ENCODE measurements at regions not wholly inside any gene's neighbourhood (a gene's known extent, or its start where the extent isn't known, plus 50 kb on each side); places are given as distances from the start of the nearest gene placed in this dataset.

GRCh38 chr5:130890610-130891009 is 274.4 kb downstream of the HINT1 start:
- H3K4me2 ChIP-seq (replicated peaks; ENCODE audit: extremely low read depth, low read length, poor library complexity, severe bottlenecking): no peak overlapping the region
- no peaks in the 10 kb centered on the region for H4K20me1 ChIP-seq (ENCODE audit: insufficient read depth, low read length)
- no peak overlapping the region for H2AFZ ChIP-seq (ENCODE audit: insufficient read depth, low read depth, low read length, poor library complexity, severe bottlenecking)
- H3K36me3 ChIP-seq (replicated peaks in 1 of 2; ENCODE audit: control insufficient read depth in 1 of 2, insufficient read depth in 2 of 2, low read length in 2 of 2): no peaks in the 10 kb centered on the region
- Mint-ChIP-seq H3K27ac (no peak overlapping the region), H3K27me3 (ENCODE audit: low read depth in 3 of 3) (peaks cover 0 to 6% (median 4%) of the 10 kb centered on the region in 3 donors), H3K4me3 (no peak overlapping the region), H3K36me3 (no peaks in the 10 kb centered on the region), H3K4me1 (peaks cover 9% of the 10 kb centered on the region), H3K9me3 (peaks cover 0 to 8% (median 2%) of the 10 kb centered on the region in 7 donors)
- H3K27ac ChIP-seq (ENCODE audit: low read depth in 1 of 2, low read length in 2 of 2): no peak overlapping the region
- no CpG with 5 or more reads among the region's 2 CpGs for WGBS (ENCODE audit: insufficient coverage)
- TF ChIP-seq CTCF (IDR thresholded peaks at IDR 0.05): no peak
- H3K9ac ChIP-seq (ENCODE audit: insufficient read depth, low read length, poor library complexity, severe bottlenecking): no peak overlapping the region
- no peaks in the 10 kb centered on the region for H3K79me2 ChIP-seq (ENCODE audit: insufficient read depth, low read length)
- H3K4me3 ChIP-seq (replicated peaks in 1 of 3; ENCODE audit: low read depth in 2 of 3, low read length in 3 of 3): no peak overlapping the region
- no peaks in the 10 kb centered on the region for H3K27me3 ChIP-seq (ENCODE audit: control insufficient read depth in 2 of 2, insufficient read depth in 2 of 2, low read length in 2 of 2)
- no peaks in the 10 kb centered on the region for H3K9me3 ChIP-seq (replicated peaks in 1 of 2; ENCODE audit: control insufficient read depth in 1 of 2, insufficient read depth in 1 of 2, low read length in 2 of 2)
- H3K4me1 ChIP-seq (ENCODE audit: control insufficient read depth in 1 of 2, insufficient read depth in 2 of 2, low read length in 2 of 2): peaks cover 7 to 9% of the 10 kb centered on the region in 2 donors
- intact Hi-C loops (cut with micrococcal nuclease): no loop called here
- no peak for DNase-seq

DNA sequence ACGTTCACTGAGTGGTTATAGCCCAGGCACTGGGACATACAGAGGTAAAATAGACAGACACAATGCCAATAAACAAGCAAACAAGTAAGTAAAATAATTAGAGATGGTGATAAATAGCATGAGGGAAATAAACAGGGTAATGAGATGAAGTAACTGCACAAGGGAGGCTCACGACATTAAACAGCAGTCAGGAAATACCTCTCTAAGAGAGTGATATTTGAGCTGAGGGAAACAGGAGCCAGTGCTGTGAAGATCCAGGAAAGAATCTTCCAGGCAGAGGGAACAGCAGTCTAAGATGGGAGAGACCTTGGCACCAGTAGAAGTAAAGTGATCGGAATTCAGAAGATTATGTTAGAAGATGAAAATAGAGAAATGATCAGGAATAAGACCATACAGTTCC is 279.4 kb downstream of the HINT1 start:
- Histone ChIP-seq H3K4me3 (replicated peaks in 1 of 3; ENCODE audit: low read depth in 2 of 3, low read length in 3 of 3) (no peak overlapping the region), H3K79me2 (ENCODE audit: insufficient read depth, low read length) (no peaks in the 10 kb centered on the region), H4K20me1 (ENCODE audit: insufficient read depth, low read length) (no peaks in the 10 kb centered on the region), H3K9me3 (replicated peaks in 1 of 2; ENCODE audit: control insufficient read depth in 1 of 2, insufficient read depth in 1 of 2, low read length in 2 of 2) (no peaks in the 10 kb centered on the region), H3K27ac (ENCODE audit: low read depth in 1 of 2, low read length in 2 of 2) (no peak overlapping the region), H2AFZ (ENCODE audit: insufficient read depth, low read depth, low read length, poor library complexity, severe bottlenecking) (no peak overlapping the region), H3K4me2 (replicated peaks; ENCODE audit: extremely low read depth, low read length, poor library complexity, severe bottlenecking) (no peak overlapping the region), H3K4me1 (ENCODE audit: control insufficient read depth in 1 of 2, insufficient read depth in 2 of 2, low read length in 2 of 2) (no peaks in the 10 kb centered on the region), H3K36me3 (replicated peaks in 1 of 2; ENCODE audit: control insufficient read depth in 1 of 2, insufficient read depth in 2 of 2, low read length in 2 of 2) (no peaks in the 10 kb centered on the region), H3K27me3 (ENCODE audit: control insufficient read depth in 2 of 2, insufficient read depth in 2 of 2, low read length in 2 of 2) (no peaks in the 10 kb centered on the region), H3K9ac (ENCODE audit: insufficient read depth, low read length, poor library complexity, severe bottlenecking) (no peak overlapping the region)
- no peaks in the 10 kb centered on the region for H3K9me3 Mint-ChIP-seq
- peaks cover 0 to 3% (median 1%) of the 10 kb centered on the region in 3 donors for H3K27me3 Mint-ChIP-seq (ENCODE audit: low read depth in 3 of 3)
- no peak for TF ChIP-seq CTCF (IDR thresholded peaks at IDR 0.05)
- H3K4me3 Mint-ChIP-seq: no peak overlapping the region
- WGBS (ENCODE audit: insufficient coverage): 89% methylated on average over 1 of the region's 3 CpGs
- H3K4me1 Mint-ChIP-seq: no peaks in the 10 kb centered on the region
- H3K36me3 Mint-ChIP-seq: no peaks in the 10 kb centered on the region
- DNase-seq: no peak
- no peak overlapping the region for H3K27ac Mint-ChIP-seq
- intact Hi-C loops (cut with micrococcal nuclease): no loop called here
